ENCODE measurements at regions not wholly inside any gene's neighbourhood (a gene's known extent, or its start where the extent isn't known, plus 50 kb on each side); places are given as distances from the start of the nearest gene placed in this dataset.

DNA sequence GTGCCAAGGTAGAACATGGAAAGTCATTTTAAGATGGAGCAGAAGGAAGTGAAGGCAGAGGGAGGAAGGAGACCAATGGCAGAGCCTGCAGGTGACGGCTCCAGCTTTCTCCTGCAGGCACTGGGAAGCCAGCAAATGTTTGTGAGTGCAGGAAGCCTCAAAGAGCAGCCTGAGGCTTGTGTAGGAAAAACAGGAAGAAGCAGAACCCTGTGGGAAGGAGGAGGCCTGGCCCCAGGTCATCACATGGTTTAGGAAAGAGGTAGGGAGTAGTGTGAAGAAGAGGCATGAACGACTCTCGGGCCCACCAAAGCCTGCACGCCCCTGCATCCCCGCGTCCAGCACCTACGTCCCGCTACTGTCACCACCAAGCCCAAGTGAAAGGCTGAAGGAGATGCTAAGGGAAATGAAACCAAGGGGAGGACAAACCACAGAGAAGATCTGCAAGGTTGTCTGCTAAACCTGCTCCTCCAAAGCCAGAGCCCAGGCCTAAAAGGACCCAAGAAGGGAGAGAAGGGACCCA is 151.5 kb downstream of the CHST1 start:
- no peaks in the 10 kb centered on the region for H3K9me3 ChIP-seq (ENCODE audit: control insufficient read depth, low read depth, low read length)
- H3K36me3 ChIP-seq (ENCODE audit: control insufficient read depth, low read depth, low read length): no peaks in the 10 kb centered on the region
- H3K27me3 ChIP-seq (ENCODE audit: control insufficient read depth, insufficient read depth, low read length): no peaks in the 10 kb centered on the region
- H3K9ac ChIP-seq (ENCODE audit: low read length): no peak overlapping the region
- no peak overlapping the region for H3K4me3 ChIP-seq (ENCODE audit: low read length)
- no peak overlapping the region for H3K27ac ChIP-seq (ENCODE audit: low read length)
- H3K4me1 ChIP-seq (ENCODE audit: control insufficient read depth, low read depth, low read length): no peaks in the 10 kb centered on the region

- Histone ChIP-seq H3K4me3 (ENCODE audit: low read length) (no peak overlapping the region), H3K9ac (ENCODE audit: low read length) (no peak overlapping the region), H3K27me3 (ENCODE audit: control insufficient read depth, insufficient read depth, low read length) (no peaks in the 10 kb centered on the region), H3K36me3 (ENCODE audit: control insufficient read depth, low read depth, low read length) (no peaks in the 10 kb centered on the region), H3K4me1 (ENCODE audit: control insufficient read depth, low read depth, low read length) (no peaks in the 10 kb centered on the region), H3K9me3 (ENCODE audit: control insufficient read depth, low read depth, low read length) (no peaks in the 10 kb centered on the region), H3K27ac (ENCODE audit: low read length) (no peak overlapping the region)
Measured at GRCh38 chr11:45512471-45513148, 152.8 kb downstream of the CHST1 start.

GRCh38 chr11:45511566-45511965 is 153.9 kb downstream of the CHST1 start:
- H3K9me3 ChIP-seq (ENCODE audit: control insufficient read depth, low read depth, low read length): no peaks in the 10 kb centered on the region
- H3K27me3 ChIP-seq (ENCODE audit: control insufficient read depth, insufficient read depth, low read length): no peaks in the 10 kb centered on the region

GRCh38 chr11:45507916-45508315 is 157.5 kb downstream of the CHST1 start:
- H3K9me3 ChIP-seq (ENCODE audit: control insufficient read depth, low read depth, low read length): no peaks in the 10 kb centered on the region
- no peak overlapping the region for H3K4me3 ChIP-seq (ENCODE audit: low read length)
- H3K27me3 ChIP-seq (ENCODE audit: control insufficient read depth, insufficient read depth, low read length): no peaks in the 10 kb centered on the region
- no peaks in the 10 kb centered on the region for H3K4me1 ChIP-seq (ENCODE audit: control insufficient read depth, low read depth, low read length)
- H3K27ac ChIP-seq (ENCODE audit: low read length): no peak overlapping the region
- H3K36me3 ChIP-seq (ENCODE audit: control insufficient read depth, low read depth, low read length): no peaks in the 10 kb centered on the region
- no peak overlapping the region for H3K9ac ChIP-seq (ENCODE audit: low read length)

More at GRCh38 chr11:45511566-45511965, 153.9 kb downstream of the CHST1 start:
- H3K36me3 ChIP-seq (ENCODE audit: control insufficient read depth, low read depth, low read length): no peaks in the 10 kb centered on the region
- H3K4me1 ChIP-seq (ENCODE audit: control insufficient read depth, low read depth, low read length): no peaks in the 10 kb centered on the region
- no peak overlapping the region for H3K9ac ChIP-seq (ENCODE audit: low read length)
- H3K27ac ChIP-seq (ENCODE audit: low read length): no peak overlapping the region
- H3K4me3 ChIP-seq (ENCODE audit: low read length): no peak overlapping the region

- no peak overlapping the region for H3K27ac ChIP-seq (ENCODE audit: low read length)
- no peaks in the 10 kb centered on the region for H3K36me3 ChIP-seq (ENCODE audit: control insufficient read depth, low read depth, low read length)
- H3K9ac ChIP-seq (ENCODE audit: low read length): no peak overlapping the region
- H3K9me3 ChIP-seq (ENCODE audit: control insufficient read depth, low read depth, low read length): no peaks in the 10 kb centered on the region
- no peaks in the 10 kb centered on the region for H3K27me3 ChIP-seq (ENCODE audit: control insufficient read depth, insufficient read depth, low read length)
- no peak overlapping the region for H3K4me3 ChIP-seq (ENCODE audit: low read length)
- peaks cover 12% of the 10 kb centered on the region for H3K4me1 ChIP-seq (ENCODE audit: control insufficient read depth, low read depth, low read length)
Measured at GRCh38 chr11:45503311-45503710, 162.1 kb downstream of the CHST1 start.

DNA sequence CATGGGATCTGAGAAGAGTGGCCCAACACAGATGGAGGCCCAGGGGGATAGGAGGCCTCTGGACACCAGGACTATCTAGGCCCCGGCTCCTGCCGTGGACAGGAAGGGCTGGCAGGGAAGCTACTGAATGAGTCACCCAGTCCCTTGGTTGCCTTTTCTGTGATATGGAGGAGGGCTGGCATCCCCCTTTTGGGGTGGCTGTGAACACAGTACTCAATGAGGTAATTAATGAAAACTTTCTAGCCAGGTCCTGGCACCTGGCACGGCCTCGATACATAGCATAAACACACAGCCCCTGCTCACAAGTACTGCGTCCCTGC is 163.2 kb downstream of the CHST1 start:
- Histone ChIP-seq H3K9me3 (ENCODE audit: control insufficient read depth, low read depth, low read length) (no peaks in the 10 kb centered on the region), H3K36me3 (ENCODE audit: control insufficient read depth, low read depth, low read length) (no peaks in the 10 kb centered on the region), H3K27me3 (ENCODE audit: control insufficient read depth, insufficient read depth, low read length) (no peaks in the 10 kb centered on the region), H3K4me1 (ENCODE audit: control insufficient read depth, low read depth, low read length) (peaks cover 12% of the 10 kb centered on the region), H3K4me3 (ENCODE audit: low read length) (no peak overlapping the region), H3K27ac (ENCODE audit: low read length) (no peak overlapping the region), H3K9ac (ENCODE audit: low read length) (no peak overlapping the region)

- Histone ChIP-seq H3K9ac (ENCODE audit: low read length) (no peak overlapping the region), H3K36me3 (ENCODE audit: control insufficient read depth, low read depth, low read length) (no peaks in the 10 kb centered on the region), H3K9me3 (ENCODE audit: control insufficient read depth, low read depth, low read length) (no peaks in the 10 kb centered on the region), H3K4me1 (ENCODE audit: control insufficient read depth, low read depth, low read length) (peaks cover 12% of the 10 kb centered on the region), H3K4me3 (ENCODE audit: low read length) (no peak overlapping the region), H3K27me3 (ENCODE audit: control insufficient read depth, insufficient read depth, low read length) (no peaks in the 10 kb centered on the region), H3K27ac (ENCODE audit: low read length) (no peak overlapping the region)
Measured at GRCh38 chr11:45501392-45502225, 163.8 kb downstream of the CHST1 start.

DNA sequence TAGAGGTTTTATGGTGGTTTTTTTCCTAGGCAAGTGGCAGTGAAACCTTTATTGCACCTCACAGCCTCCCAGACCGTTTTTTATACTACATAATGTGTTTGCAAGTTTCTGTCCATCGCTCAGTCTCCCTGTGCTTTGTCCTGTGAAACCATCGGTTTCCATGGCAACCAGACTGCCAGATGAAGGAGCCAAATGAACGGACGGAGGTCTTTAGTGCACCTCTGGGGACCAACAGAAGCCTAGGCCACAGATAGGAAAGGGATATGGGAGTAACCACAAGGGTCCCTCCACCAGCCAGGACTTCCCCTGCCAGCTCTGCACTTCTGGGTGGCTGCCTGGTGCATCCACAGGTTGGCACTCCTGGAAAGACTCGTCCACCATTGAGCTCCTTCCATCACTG is 165.0 kb downstream of the CHST1 start:
- H3K27ac ChIP-seq (ENCODE audit: low read length): no peak overlapping the region
- H3K9ac ChIP-seq (ENCODE audit: low read length): no peak overlapping the region
- H3K27me3 ChIP-seq (ENCODE audit: control insufficient read depth, insufficient read depth, low read length): no peaks in the 10 kb centered on the region
- H3K9me3 ChIP-seq (ENCODE audit: control insufficient read depth, low read depth, low read length): no peaks in the 10 kb centered on the region
- peaks cover 12% of the 10 kb centered on the region for H3K4me1 ChIP-seq (ENCODE audit: control insufficient read depth, low read depth, low read length)
- H3K36me3 ChIP-seq (ENCODE audit: control insufficient read depth, low read depth, low read length): no peaks in the 10 kb centered on the region
- H3K4me3 ChIP-seq (ENCODE audit: low read length): no peak overlapping the region

DNA sequence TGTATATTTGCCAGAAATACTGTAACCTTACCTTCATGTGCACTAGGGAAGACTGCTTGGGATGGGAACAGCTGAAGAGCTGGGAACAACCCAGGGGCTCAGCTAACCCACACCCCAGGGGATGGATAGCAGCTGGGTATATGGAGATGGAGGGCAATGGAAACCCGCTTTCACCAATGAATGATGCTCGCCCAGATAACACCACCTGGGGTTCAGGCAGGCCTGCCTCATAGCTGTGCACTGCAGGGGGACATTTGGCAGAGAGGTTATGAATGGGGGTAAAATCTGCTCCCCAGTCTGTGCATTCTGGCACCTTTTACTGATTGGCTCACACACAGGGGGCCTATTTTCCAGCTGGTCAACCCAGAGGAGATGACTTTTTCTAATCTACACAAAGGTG is 170.7 kb downstream of the CHST1 start:
- no peak overlapping the region for H3K27ac ChIP-seq (ENCODE audit: low read length)
- H3K9me3 ChIP-seq (ENCODE audit: control insufficient read depth, low read depth, low read length): no peaks in the 10 kb centered on the region
- no peaks in the 10 kb centered on the region for H3K36me3 ChIP-seq (ENCODE audit: control insufficient read depth, low read depth, low read length)
- H3K27me3 ChIP-seq (ENCODE audit: control insufficient read depth, insufficient read depth, low read length): no peaks in the 10 kb centered on the region
- no peak overlapping the region for H3K4me3 ChIP-seq (ENCODE audit: low read length)
- H3K9ac ChIP-seq (ENCODE audit: low read length): no peak overlapping the region
- no peaks in the 10 kb centered on the region for H3K4me1 ChIP-seq (ENCODE audit: control insufficient read depth, low read depth, low read length)

DNA sequence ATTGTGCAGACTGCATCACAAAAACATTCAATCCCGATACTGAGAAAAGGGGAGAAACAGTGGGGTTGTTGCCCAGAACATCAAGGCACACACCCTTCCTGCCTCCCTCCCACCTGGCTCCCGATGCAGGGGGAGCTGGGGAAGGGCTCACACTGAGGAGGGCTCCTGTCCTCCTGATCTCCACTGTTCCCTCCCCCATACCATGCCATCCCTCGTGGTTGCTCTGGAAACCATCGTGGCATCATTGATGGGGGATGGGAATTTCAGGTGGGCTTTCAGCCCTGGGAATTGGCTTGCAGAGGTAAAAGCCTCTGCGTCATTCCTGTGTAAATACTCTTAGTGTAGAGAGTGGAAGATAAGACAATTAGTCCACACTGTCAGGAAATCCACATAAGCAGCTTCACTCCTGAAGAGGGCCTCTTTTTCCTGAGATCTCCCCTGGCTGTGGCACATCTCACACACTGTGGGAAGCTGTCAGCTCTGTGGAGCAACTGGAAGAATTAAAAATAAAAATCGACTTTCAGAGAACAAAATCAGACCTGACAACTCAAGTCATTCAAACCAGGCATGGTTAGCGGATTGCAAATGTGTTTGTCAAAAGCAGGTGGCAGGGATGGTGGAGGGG is 176.0 kb downstream of the CHST1 start:
- Histone ChIP-seq H3K27ac (ENCODE audit: low read length) (no peak overlapping the region), H3K4me1 (ENCODE audit: control insufficient read depth, low read depth, low read length) (peaks cover 13% of the 10 kb centered on the region), H3K27me3 (ENCODE audit: control insufficient read depth, insufficient read depth, low read length) (no peaks in the 10 kb centered on the region), H3K9me3 (ENCODE audit: control insufficient read depth, low read depth, low read length) (no peaks in the 10 kb centered on the region), H3K36me3 (ENCODE audit: control insufficient read depth, low read depth, low read length) (no peaks in the 10 kb centered on the region), H3K9ac (ENCODE audit: low read length) (no peak overlapping the region), H3K4me3 (ENCODE audit: low read length) (no peak overlapping the region)

DNA sequence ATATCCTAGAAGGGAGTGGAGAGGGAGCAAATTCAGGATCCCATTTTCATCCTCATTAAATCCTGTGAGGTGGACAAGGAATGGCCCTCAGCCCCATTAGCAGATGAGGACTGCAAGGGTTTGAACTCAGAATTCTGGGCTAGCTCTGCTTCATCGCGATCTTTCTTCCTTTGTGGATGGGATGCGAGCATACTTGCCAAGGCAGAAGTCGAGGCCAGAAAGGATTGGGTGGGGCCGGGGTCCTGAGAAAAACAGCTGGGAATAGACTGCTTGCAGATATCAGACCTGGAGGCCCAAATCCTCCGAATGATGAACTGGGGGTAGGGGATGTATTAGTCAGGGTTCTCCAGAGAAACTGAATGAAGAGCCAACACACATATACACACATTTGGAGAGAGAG is 179.0 kb downstream of the CHST1 start:
- Histone ChIP-seq H3K4me3 (ENCODE audit: low read length) (no peak overlapping the region), H3K36me3 (ENCODE audit: control insufficient read depth, low read depth, low read length) (no peaks in the 10 kb centered on the region), H3K9me3 (ENCODE audit: control insufficient read depth, low read depth, low read length) (no peaks in the 10 kb centered on the region), H3K27me3 (ENCODE audit: control insufficient read depth, insufficient read depth, low read length) (no peaks in the 10 kb centered on the region), H3K9ac (ENCODE audit: low read length) (no peak overlapping the region), H3K27ac (ENCODE audit: low read length) (no peak overlapping the region), H3K4me1 (ENCODE audit: control insufficient read depth, low read depth, low read length) (peaks cover 13% of the 10 kb centered on the region)
